PC-3 (cell line): ENCODE measurements at regions not wholly inside any gene's neighbourhood (a gene's known extent, or its start where the extent isn't known, plus 50 kb on each side); places are given as distances from the start of the nearest gene placed in this dataset.

Experiments used
- EZH2 ChIP-seq: fragments of 300-600 bp; sonication (generic); IDR thresholded peaks from one replicate; pipeline ENCODE4 v1.6.1; 2017; ENCODE audit warnings: antibody characterized with exemption, mild to moderate bottlenecking, low read length; ENCODE audit not compliant: unreplicated experiment
- EZH2phosphoT487 ChIP-seq: fragments of 300-600 bp; sonication (generic); IDR thresholded peaks from 2 replicates; pipeline ENCODE4 v1.6.1; 2018; ENCODE audit warnings: mild to moderate bottlenecking, antibody characterized with exemption, low read length, borderline replicate concordance
- TF ChIP-seq, protein P1 (sequence below): fragments of 300-600 bp; sonication (generic); conservative IDR thresholded peaks from 2 replicates; pipeline ENCODE4 v1.5.1; 2017; ENCODE audit warnings: antibody characterized with exemption, low read depth, mild to moderate bottlenecking, low read length

DNA sequence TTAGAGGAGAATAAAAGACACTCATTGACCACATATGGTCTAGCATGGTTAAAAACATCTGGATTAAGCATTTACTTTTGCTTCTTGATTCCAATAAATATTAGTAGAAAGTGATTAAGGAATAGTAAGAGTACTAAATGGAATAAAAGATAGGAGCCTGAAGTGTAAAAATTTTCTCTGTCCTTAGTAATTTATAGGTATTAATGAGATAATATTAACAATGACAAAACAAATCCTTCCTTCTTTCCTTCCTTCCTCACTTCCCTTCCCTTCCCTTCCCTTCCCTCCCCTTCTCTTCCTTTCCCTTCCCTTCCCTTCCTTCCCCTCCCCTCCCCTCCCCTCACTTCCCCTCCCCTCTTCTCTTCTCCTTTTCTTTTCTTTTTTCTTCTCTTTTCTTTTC is 797.5 kb upstream of the NRXN1 start:
- TF ChIP-seq, protein P1, sequence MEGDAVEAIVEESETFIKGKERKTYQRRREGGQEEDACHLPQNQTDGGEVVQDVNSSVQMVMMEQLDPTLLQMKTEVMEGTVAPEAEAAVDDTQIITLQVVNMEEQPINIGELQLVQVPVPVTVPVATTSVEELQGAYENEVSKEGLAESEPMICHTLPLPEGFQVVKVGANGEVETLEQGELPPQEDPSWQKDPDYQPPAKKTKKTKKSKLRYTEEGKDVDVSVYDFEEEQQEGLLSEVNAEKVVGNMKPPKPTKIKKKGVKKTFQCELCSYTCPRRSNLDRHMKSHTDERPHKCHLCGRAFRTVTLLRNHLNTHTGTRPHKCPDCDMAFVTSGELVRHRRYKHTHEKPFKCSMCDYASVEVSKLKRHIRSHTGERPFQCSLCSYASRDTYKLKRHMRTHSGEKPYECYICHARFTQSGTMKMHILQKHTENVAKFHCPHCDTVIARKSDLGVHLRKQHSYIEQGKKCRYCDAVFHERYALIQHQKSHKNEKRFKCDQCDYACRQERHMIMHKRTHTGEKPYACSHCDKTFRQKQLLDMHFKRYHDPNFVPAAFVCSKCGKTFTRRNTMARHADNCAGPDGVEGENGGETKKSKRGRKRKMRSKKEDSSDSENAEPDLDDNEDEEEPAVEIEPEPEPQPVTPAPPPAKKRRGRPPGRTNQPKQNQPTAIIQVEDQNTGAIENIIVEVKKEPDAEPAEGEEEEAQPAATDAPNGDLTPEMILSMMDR, result no peak
- TF ChIP-seq EZH2 (no peak), EZH2phosphoT487 (no peak)
